Progenitor cell of endocrine pancreas (in vitro differentiated cells): ENCODE measurements at regions not wholly inside any gene's neighbourhood (a gene's known extent, or its start where the extent isn't known, plus 50 kb on each side); places are given as distances from the start of the nearest gene placed in this dataset.

Experiments used
- DNase-seq: peaks from one replicate; pipeline ENCODE4 v3.0.0; 2021; ENCODE audit warnings: low spot score; ENCODE audit not compliant: unreplicated experiment
- H3K27ac Mint-ChIP-seq: 2 replicates; pipeline ENCODE4 v1.8.0; 2021; ENCODE audit warnings: mild to moderate bottlenecking, moderate library complexity, mixed read lengths
- H3K27me3 Mint-ChIP-seq: 2 replicates; pipeline ENCODE4 v1.8.0; 2021; ENCODE audit warnings: mixed read lengths
- H3K36me3 Mint-ChIP-seq: 2 replicates; pipeline ENCODE4 v1.8.0; 2022; ENCODE audit warnings: mixed read lengths; ENCODE audit not compliant: insufficient read depth
- H3K4me1 Mint-ChIP-seq: 2 replicates; pipeline ENCODE4 v1.8.0; 2021; ENCODE audit warnings: low read depth, mixed read lengths
- H3K4me3 Mint-ChIP-seq: 2 replicates; pipeline ENCODE4 v1.8.0; 2021; ENCODE audit warnings: low read depth, mild to moderate bottlenecking, moderate library complexity, mixed read lengths
- H3K9me3 Mint-ChIP-seq: 2 replicates; pipeline ENCODE4 v1.8.0; 2021; ENCODE audit warnings: low read depth, mixed read lengths
- TF ChIP-seq, protein P1 (sequence below): fragments of 200-600 bp; sonication (generic); IDR thresholded peaks from one replicate; pipeline ENCODE4 v1.5.0; 2021; ENCODE audit warnings: antibody characterized with exemption, mild to moderate bottlenecking; ENCODE audit not compliant: unreplicated experiment

DNA sequence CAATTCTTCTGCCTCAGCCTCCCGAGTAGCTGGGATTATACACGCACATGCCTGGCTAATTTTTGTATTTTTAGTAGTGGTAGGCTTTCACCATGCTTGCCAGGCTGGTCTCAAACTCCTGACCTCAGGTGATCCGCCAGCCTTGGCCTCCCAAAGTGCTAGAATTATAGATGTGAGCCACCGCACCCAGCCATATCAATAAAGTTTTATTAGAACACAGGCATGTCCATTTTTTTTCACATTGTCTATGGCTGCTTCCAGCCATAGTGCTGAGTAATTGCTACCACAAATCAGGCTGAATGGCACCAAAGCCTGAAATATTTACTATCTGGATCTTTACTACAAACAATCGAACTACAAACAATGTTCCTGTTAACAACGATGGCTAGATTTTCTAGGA is 114.4 kb upstream of the IRX6 start:
- peaks cover 11% of the 10 kb centered on the region for H3K27me3 Mint-ChIP-seq
- peaks cover 8% of the 10 kb centered on the region for H3K4me1 Mint-ChIP-seq
- no peak for DNase-seq
- H3K27ac Mint-ChIP-seq = no peak overlapping the region
- TF ChIP-seq, protein P1, sequence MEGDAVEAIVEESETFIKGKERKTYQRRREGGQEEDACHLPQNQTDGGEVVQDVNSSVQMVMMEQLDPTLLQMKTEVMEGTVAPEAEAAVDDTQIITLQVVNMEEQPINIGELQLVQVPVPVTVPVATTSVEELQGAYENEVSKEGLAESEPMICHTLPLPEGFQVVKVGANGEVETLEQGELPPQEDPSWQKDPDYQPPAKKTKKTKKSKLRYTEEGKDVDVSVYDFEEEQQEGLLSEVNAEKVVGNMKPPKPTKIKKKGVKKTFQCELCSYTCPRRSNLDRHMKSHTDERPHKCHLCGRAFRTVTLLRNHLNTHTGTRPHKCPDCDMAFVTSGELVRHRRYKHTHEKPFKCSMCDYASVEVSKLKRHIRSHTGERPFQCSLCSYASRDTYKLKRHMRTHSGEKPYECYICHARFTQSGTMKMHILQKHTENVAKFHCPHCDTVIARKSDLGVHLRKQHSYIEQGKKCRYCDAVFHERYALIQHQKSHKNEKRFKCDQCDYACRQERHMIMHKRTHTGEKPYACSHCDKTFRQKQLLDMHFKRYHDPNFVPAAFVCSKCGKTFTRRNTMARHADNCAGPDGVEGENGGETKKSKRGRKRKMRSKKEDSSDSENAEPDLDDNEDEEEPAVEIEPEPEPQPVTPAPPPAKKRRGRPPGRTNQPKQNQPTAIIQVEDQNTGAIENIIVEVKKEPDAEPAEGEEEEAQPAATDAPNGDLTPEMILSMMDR = no peak
- no peaks in the 10 kb centered on the region for H3K9me3 Mint-ChIP-seq
- no peaks in the 10 kb centered on the region for H3K36me3 Mint-ChIP-seq
- H3K4me3 Mint-ChIP-seq = no peak overlapping the region

DNA sequence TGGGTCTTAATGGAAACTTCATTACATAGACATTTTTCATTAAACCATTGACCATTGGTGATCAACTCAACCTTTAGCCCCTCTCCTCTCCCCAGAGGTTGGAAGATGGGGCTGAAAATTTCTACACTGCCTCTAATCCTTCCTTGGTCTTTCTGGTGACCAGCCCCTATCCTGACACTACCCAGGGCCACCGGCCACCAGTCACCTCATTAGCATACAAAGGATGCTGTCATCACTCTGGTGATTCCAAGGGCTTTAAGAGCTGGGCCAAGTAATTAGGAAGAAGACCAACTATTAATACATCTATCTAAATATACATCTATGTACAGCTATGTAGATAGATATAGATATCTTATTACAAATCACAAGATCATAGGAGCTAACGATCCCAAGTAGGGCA is 111.2 kb upstream of the IRX6 start:
- TF ChIP-seq, protein P1 = no peak
- no peak for DNase-seq
- no peaks in the 10 kb centered on the region for H3K36me3 Mint-ChIP-seq
- peaks cover 15% of the 10 kb centered on the region for H3K27me3 Mint-ChIP-seq
- H3K4me1 Mint-ChIP-seq = peaks cover 3% of the 10 kb centered on the region
- no peaks in the 10 kb centered on the region for H3K9me3 Mint-ChIP-seq
- H3K27ac Mint-ChIP-seq = no peak overlapping the region
- H3K4me3 Mint-ChIP-seq = no peak overlapping the region

DNA sequence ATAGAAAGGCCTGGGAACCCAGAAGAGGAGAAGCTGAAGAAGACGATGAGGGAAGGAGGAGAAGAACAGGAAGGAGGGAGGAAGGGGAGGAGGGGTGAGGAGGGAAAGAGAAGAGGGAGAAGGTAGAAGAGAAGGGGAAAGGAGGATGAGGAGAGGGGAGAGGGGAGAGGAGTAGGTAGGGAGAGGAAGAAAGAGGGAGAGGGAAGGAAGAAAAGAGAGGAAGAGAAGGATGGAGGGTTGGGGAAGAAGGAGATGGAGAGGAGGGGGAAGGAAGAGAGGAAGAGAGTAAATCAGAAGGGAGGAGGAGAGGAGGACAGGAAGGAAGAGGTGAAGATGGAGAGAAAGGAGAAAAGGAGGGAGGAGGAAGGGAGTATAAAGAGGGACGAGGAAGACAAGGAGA is 109.6 kb upstream of the IRX6 start:
- Mint-ChIP-seq H3K9me3 (no peaks in the 10 kb centered on the region), H3K4me3 (no peak overlapping the region), H3K27ac (no peak overlapping the region), H3K27me3 (peaks cover 17% of the 10 kb centered on the region), H3K36me3 (no peaks in the 10 kb centered on the region), H3K4me1 (no peaks in the 10 kb centered on the region)
- no peak for DNase-seq
- TF ChIP-seq, protein P1 = no peak

DNA sequence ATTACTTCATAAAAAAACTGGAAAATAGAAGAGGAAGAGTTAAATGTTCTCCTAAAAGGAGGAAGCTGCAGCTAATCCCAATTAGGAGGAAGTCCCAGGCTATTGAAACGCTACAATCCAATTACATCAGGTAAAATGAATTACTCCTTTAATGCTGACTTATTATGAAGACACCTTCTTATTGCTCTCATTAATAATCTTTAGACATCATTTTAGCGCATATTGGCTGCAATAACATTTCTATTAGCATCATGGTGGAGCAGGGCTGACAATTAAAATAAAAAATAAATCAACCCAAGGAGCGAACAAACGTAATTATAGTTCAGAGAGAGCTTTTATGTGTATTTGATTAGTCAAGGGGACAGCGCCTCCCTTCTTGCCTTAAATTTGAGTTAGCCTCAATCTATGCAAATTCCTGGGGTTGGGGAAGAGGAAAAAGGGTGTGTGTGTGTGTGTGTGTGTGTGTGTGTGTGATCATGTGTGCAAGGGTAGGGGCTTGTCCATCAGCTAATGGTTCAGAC is 109.0 kb upstream of the IRX6 start:
- Mint-ChIP-seq H3K4me1 (no peaks in the 10 kb centered on the region), H3K27me3 (peaks cover 17% of the 10 kb centered on the region), H3K36me3 (no peaks in the 10 kb centered on the region), H3K27ac (no peak overlapping the region), H3K4me3 (no peak overlapping the region), H3K9me3 (no peaks in the 10 kb centered on the region)
- DNase-seq = no peak
- TF ChIP-seq, protein P1 = no peak

DNA sequence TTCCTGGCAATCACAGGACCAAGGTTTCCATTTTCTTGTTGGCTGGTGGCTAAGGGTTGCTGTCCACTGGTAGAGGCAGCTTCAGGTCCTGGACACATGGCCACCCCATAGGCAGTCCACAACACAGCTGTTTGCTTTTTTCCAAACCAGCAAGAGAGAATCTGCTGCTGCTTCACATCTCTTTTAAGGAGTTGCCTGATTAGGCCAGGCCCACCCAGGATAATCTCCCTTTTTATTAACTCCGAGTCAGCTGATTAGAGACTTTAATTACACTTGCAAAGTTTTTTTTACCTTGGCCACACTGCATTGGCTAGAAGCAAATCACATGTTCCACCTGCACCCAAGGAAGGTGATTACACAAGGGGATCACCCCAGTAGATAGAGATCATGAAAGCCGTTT is 106.6 kb upstream of the IRX6 start:
- H3K4me3 Mint-ChIP-seq = no peak overlapping the region
- no peaks in the 10 kb centered on the region for H3K9me3 Mint-ChIP-seq
- no peaks in the 10 kb centered on the region for H3K36me3 Mint-ChIP-seq
- no peak for DNase-seq
- peaks cover 14% of the 10 kb centered on the region for H3K27me3 Mint-ChIP-seq
- H3K27ac Mint-ChIP-seq = no peak overlapping the region
- H3K4me1 Mint-ChIP-seq = no peaks in the 10 kb centered on the region
- TF ChIP-seq, protein P1 = no peak
